ENCODE measurements at regions not wholly inside any gene's neighbourhood (a gene's known extent, or its start where the extent isn't known, plus 50 kb on each side); places are given as distances from the start of the nearest gene placed in this dataset.
"Not testable (repeated sequence)": the region's sequence is repeated elsewhere in the genome, so short reads cannot be mapped to it uniquely, and the experiment has no call there.

- no peak for DNase-seq
Measured at GRCh38 chr12:94856324-94856723, 147.2 kb downstream of the NDUFA12 start.

- DNase-seq = no peak
Measured at GRCh38 chr12:94855853-94856252, 147.6 kb downstream of the NDUFA12 start.

DNA sequence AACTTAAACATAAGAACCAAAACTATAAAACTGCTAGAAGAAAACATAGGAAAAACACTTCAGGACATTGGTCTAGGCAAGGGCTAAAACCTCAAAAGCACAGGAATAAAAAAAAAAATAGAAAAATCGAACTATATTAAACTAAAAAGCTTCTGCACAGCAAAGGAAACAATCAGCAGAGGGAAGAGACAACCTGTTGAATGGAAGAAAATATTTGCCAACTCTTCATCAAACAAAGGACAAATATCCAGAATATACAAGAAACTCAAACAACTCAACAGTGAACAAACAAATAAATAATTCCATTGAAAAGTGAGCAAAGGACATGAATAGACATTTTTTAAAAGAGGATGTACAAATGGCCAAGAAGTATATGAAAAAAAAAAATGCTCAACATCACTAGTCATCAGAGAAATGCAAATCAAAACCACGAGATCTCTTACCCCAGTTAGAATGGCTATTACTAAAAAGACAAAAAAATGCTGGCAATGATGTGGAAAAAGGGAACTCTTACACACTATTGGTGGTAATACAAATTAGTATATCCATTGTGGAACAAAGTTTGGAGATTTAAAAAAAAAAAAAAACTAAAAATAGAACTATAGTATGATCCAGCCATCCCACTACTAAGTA lies 152.0 kb downstream of the NDUFA12 start:
- DNase-seq = no peak

DNA sequence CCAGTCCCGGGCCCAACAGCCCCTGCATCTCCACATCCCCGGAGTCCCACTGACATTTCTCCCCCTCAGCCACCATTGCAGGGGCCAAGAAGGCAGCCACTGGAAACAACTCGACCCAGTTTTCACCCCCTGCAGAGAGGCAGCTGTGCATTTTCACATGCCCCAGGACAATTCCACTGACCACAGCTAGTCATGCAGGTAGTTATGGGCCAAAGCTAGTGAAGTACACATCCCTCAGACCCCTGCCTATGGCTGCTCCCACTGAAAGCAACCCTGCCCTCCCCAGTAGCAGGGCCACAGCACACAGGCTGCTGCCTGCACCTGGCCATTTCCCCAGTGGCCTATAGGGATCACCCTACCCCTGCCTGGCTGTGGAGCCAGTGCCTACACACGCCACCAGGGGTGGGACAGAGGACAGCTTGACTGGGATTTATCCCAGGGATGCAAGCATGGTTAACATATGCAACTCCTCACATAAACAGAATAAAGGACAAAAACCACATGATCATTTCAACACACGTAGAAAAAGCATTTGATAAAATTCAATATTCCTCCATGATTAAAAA lies 154.0 kb downstream of the NDUFA12 start:
- DNase-seq = no peak

- DNase-seq = no peak
Measured at GRCh38 chr12:94848966-94849365, 154.5 kb downstream of the NDUFA12 start.

GRCh38 chr12:94845110-94845509 lies 158.4 kb downstream of the NDUFA12 start:
- DNase-seq = no peak

DNA sequence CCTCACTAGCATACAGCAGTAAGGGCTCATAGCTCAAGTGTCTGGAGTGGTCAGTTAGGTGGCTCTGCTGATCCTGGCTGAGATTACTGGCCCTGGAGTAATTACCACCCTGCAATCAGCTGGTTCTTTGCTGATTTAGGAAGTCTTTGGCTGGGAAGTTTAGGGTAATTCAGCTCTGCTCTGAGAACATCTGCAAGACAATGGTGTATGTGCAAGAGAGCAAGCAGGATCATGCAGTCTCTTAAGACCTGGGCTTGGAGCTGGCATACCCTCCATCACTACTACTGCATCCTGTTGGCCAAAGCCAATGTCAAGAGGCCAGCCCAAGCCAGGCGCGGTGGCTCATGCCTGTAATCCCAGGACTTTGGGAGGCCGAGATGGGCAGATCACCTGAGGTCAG lies 159.0 kb downstream of the NDUFA12 start:
- no peak for DNase-seq

DNA sequence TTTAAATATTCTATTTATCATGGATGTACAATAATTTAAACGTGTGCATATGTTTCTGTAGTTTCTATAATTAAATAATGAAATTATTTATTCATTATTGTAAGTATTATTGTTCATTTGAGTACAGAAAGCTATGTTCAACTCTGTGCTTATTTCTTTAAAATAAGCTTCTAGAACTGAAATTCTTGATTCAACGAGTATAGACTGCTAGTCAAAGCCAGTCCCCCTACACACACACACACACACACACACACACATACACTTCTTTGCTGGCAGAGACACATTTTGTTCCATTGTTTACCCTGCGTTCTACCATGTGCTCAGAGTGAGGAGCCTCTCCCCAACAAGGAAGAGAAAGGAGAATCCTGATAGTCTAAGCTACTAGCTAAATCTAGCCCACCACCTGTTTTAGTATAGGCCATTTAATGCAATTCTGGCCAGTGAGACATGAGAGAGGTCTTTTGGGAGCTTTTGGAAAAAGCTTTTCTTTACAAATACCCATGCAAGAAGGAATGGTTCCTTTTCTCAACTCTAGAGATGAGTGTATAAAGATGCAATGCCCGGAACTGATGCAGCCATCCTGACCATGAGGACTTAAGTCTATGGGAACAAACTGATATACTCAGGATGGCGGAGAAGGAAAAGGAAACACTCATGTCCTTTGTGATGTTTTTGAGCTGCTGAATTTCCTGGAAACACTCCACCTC lies 161.4 kb downstream of the NDUFA12 start:
- no peak for DNase-seq

- DNase-seq = no peak
Measured at GRCh38 chr12:94841177-94841576, 162.3 kb downstream of the NDUFA12 start.

- no peak for DNase-seq
Measured at GRCh38 chr12:94839347-94839746, 164.2 kb downstream of the NDUFA12 start.

DNA sequence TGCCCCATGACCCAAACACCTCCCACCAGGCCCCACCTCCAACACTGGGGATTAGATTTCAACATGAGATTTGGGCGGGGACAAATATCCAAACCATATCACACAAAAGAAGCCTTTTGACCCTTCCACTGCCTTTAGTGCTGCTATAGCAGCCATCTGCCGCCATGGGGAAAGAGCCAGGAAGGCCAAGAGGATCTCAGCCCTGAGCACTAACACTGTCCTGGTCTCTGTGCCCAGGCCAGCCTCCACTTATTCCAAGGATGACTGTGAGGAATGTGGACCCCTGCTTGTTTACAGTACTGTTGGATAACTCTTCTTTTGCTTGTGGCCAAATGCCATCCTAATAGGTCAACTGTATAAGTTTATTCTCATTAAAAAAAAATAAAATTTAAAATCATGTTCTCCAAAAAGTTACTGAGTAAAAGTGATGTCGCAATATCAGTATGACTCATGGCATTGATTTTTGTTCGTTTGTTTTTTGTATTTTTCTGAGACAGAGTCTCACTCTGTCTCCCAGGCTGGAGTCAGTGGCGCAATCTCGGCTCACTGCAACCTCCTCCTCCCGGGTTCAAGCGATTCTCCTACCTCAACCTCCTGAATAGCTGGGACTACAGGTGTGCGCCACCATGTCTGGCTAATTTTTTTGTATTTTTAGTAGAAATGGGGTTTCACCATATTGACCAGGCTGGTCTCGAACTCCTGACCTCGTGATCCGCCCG lies 166.4 kb downstream of the NDUFA12 start:
- DNase-seq = not testable (repeated sequence)

DNA sequence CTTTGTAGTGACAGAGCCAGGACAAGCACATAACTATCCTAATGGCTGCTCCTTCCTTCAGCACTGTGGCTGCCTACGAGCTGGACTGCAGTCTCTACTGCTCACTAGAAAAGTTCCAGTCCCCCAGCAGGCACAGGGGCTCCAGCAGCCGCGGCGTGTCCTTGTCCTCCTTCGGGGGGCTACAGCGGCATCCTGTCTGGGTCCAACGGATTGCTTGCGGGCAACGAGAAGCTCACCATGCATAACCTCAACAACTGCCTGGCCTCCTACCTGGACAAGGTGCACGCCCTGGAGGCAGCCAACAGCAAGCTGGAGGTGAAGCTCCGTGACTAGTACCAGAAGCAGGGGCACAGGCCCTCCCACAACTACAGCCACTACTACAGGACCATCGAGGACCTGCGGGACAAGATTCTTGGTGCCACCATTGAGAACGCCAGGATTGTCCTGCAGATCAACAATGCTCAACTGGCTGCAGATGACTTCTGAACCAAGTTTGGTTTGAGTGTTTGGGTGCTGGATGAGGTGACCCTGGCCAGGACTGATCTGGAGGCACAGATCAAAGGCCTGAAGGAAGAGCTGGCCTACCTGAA lies 169.4 kb downstream of the NDUFA12 start:
- DNase-seq = no peak

- DNase-seq = no peak
Measured at GRCh38 chr12:94832780-94833681, 170.5 kb downstream of the NDUFA12 start.

GRCh38 chr12:94832105-94832504 lies 171.4 kb downstream of the NDUFA12 start:
- no peak for DNase-seq

- no peak for DNase-seq
Measured at GRCh38 chr12:94831081-94831751, 172.3 kb downstream of the NDUFA12 start.

DNA sequence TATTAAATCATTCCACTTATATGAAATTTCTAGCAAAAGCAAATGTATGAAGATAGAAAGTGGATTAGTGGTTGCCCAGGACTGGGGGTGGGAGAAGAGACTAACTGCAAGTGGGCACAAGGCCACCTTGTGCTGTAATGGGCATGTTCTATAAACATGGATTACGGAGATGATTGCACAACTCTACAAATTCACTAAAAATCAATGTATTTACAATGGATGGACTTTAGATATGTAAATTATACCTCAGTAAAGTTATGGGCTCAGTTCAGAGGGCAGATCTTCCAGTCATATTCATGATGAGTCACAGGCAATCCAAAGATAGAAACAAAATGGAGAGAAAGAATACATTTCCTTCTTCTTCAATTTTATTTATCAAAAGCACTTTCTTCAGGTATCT lies 173.9 kb downstream of the NDUFA12 start:
- DNase-seq = no peak

DNA sequence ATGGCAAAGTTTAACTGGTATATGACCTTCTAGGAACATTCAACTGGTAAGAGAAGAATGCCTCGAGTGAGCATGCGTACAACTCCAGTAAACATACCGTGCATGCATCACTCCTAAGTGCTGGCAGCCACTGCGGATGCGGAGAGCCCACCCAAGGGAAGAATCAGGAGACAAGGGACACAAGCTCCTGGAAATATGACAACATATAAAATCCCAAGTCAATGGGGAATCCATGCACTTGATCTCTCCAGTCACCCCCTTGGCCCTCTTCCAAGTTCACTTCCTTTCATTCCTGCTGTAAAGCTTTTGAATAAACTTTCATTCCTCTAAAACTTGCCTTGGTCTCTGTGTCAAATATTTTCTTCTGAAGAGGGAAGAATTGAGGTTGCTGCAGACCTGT lies 168.7 kb upstream of the TMCC3 start:
- no peak for DNase-seq

DNA sequence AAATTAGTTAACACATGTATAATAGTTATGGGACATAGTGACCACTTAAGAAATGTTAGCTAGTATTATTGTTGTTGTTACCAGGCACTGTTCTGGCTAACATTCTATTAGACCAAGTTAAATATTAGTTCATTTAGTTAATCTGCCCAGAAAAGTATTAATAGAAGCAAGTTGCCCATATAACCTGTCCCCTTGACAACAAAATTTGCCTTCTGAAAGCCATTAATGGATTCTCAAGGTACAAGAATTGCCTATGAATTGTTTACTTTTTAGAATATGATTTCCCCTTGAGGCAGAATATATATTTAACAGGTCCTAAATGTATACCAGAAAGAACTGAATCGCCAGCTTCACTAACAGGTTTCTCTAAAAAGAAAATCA lies 167.3 kb upstream of the TMCC3 start:
- no peak for DNase-seq

DNA sequence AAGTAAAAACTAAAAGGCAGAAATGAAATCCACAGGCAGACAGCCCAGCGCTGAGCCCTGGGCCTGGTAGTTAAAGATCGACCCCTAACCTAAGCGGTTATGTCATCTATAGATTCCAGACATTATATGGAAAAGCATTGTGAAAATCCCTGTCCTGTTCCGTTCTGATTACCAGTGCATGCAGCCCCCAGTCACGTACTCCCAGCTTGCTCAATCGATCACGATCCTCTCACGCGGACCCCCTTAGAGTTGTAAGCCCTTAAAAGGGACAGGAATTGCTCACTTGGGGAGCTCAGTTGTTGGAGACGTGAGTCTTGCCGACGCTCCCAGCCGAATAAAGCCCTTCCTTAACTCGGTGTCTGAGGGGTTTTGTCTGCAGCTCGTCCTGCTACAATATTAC lies 166.8 kb upstream of the TMCC3 start:
- not testable (repeated sequence) for DNase-seq

GRCh38 chr12:94816746-94817145 lies 166.4 kb upstream of the TMCC3 start:
- not testable (repeated sequence) for DNase-seq

DNA sequence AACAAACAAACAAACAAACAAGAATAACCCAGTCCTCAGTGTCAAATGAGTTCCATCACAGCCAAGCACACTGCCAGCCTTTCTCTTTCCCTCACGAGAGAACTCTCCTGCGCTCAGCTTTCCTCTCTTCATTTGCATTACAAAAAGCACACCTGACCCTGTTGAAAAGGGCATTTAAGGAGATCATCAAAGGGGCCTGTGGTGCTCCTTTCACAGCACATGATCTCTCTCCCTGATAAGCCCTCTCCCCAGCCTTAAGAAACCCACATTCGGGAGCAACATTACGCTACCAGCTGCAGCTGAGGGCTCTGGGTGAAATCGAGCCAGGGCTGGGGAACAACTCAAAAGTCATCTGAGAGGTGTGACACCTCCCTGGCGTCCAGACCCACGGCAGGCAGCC lies 165.6 kb upstream of the TMCC3 start:
- DNase-seq = no peak

GRCh38 chr12:94815450-94815849 lies 165.1 kb upstream of the TMCC3 start:
- no peak for DNase-seq

All from amniotic stem cell (primary cell).